GM21576 (cell line): ENCODE measurements at regions not wholly inside any gene's neighbourhood (a gene's known extent, or its start where the extent isn't known, plus 50 kb on each side); places are given as distances from the start of the nearest gene placed in this dataset.
"Not testable (repeated sequence)": the region's sequence is repeated elsewhere in the genome, so short reads cannot be mapped to it uniquely, and the experiment has no call there.

Experiments used
- ATAC-seq: cut with Tn5 transposase; IDR thresholded peaks from one replicate; pipeline ENCODE4 v1.9.1; 2021; ENCODE audit warnings: mild to moderate bottlenecking, moderate library complexity; ENCODE audit not compliant: unreplicated experiment

DNA sequence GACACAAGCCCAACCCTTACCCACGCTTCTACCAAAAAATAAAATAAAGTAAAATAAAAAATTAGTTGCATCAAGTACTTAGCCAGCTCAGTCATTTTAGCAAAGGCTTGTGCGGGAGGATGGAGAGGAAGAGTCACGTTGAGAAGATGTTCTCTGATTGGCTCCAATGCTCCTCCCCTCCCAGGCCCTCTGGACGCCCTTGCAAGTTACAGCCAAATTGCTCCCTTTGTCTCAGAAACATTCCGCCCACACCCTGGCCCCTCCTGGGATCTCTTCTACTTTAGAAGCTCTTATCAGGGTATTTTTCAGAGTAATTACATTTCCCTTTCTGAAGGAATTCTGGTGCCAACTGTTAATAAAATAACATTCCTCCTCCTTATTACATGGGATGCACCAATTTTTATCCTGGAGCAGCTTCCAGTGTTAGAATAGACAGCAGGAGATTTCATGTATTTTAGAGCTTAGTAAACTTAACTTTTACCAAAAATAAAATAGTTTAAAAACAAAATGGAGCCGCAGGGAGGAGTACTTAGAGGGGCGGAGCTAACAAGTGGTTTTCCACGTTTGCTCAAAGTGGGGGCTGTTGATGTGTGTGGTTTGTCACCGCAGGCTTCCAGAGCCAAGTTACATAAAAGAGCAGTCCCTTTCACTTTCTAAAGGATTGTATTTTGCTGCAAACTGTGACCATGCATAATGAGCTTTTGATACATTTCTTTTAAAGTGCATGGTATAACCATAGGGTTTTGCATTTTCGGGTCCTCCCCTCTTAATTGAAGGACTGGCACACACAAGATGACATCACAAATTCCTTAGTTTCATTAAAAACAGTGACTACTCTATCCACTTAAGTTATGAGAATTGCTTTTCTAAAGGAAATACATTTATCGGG is 71.7 kb upstream of the RAP1B start:
- peak; percentile 47 for ATAC-seq

GRCh38 chr12:68539615-68539952 is 71.1 kb upstream of the RAP1B start:
- ATAC-seq, result no peak

DNA sequence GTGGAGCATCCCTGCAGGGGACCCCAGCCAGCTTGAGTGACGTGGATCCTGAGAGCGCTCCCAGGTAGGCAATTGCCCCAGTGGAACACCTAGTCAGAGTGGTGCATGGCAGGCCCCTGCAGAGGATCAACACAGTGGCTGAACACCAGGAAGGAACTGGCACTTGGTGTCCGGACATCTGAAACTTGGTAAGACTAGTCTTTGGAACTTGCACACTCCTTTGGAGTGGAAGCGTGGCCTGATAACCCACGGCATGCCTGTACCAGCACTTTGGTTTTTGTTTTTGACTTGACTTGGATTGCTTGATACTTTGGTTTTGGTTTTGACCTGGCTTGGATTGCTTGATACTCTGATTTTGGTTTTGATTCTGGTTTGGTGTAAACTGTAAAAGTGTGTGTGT is 69.9 kb upstream of the RAP1B start:
- ATAC-seq, result not testable (repeated sequence)

DNA sequence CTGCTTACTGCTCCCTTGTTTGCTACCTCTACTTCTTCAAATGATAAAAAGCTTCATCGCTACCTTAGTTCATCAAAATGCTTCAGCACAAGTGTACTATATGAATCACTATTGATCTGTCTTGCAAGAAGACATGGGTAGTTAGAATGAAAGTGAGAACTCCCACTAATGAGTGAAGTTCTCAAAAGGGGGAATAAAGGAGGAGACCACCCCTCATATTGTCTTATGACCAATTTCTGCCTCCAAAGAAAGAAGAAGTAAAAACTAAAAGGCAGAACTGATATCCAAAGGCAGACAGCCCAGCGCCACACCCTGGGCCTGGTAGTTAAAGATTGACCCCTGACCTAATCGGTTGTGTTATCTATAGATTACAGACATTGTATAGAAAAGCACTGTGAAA is 63.4 kb upstream of the RAP1B start:
- ATAC-seq, result not testable (repeated sequence)

GRCh38 chr12:68552605-68553195 is 58.0 kb upstream of the RAP1B start:
- ATAC-seq, result not testable (repeated sequence)

- no peak for ATAC-seq
Observed at GRCh38 chr12:68557011-68557730, 53.5 kb upstream of the RAP1B start.

DNA sequence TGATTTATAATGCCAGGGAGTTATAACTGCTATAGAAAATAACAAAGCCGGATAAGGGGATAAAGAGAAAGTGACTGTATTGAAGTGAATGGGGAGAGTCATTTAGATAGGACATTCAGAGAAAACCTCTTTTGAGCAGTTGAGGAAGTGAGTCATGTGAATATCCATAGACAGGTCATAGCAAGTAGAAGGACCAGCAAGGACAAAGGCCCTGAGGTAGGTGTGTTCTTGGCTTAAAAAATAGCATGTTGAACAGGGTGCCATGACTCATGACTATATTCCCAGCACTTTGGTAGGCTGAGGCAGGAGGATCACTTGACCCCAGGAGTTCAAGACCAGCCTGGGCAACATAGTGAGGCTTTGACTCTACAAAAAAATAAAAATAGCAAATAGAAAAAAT is 51.5 kb upstream of the RAP1B start:
- ATAC-seq, result no peak

GRCh38 chr12:68559984-68560850 is 50.5 kb upstream of the RAP1B start:
- ATAC-seq, result no peak

- ATAC-seq, result no peak
Observed at GRCh38 chr12:68560851-68561422, 49.8 kb upstream of the RAP1B start.
